K562 (cell line): ENCODE measurements at regions not wholly inside any gene's neighbourhood (a gene's known extent, or its start where the extent isn't known, plus 50 kb on each side); places are given as distances from the start of the nearest gene placed in this dataset.

Source experiments
- ATAC-seq: fragments of 200-7000 bp; cut with Tn5 transposase; 3 replicates; pipeline ENCODE4 v1.9.1; 2020; ENCODE audit warnings: moderate library complexity
- BruUV-seq: library from RNA; stranded (reverse); fragments of 400-500 nt; replicated peaks from 2 replicates; lab custom pipeline; 2021; lab: Mats Ljungman, UMichigan
- CTCF ChIA-PET: fragments of 300-600 bp; formaldehyde crosslinking; extraction: SDS; loops from one replicate; lab custom pipeline; 2021; ENCODE audit warnings: low intra/inter-chr PET ratio; lab: Yijun Ruan, JAX
- POLR2A ChIA-PET: fragments of 300-600, 350-650 bp; sonication (Branson Sonifier 250); formaldehyde crosslinking; extraction: SDS; loops from one replicate; lab custom pipeline; 2021; ENCODE audit warnings: antibody characterized with exemption, inconsistent platforms; lab: Yijun Ruan, JAX
- DNase-seq, 4 experiments: peaks; one replicate each; pipeline versions ENCODE4 v3.0.0 to v3.0.0-alpha.2; 2011 to 2018; ENCODE audit warnings: low spot score in 3 of 4, mixed read lengths in 3 of 4; ENCODE audit errors: extremely low read depth in 1 of 4
- FAIRE-seq: peaks from 2 replicates; lab custom pipeline; 2011; peaks lifted over from hg19 to GRCh38; lab: Jason Lieb, UNC
- H2AFZ ChIP-seq: 2 replicates; pipeline ENCODE4 v1.6.0; 2011; ENCODE audit warnings: low read depth, low read length, control low read depth, inconsistent platforms
- H3K27ac ChIP-seq: fragments of 200-600 bp; 3 replicates; pipeline ENCODE4 v1.8.0; 2011; ENCODE audit warnings: low read depth, mild to moderate bottlenecking, control low read depth, inconsistent platforms, low read length, moderate library complexity, mixed read lengths; ENCODE audit errors: extremely low read depth
- H3K27me3 ChIP-seq, 2 experiments: fragments of 300-600 bp in 1 of 2; 2 replicates in 1 of 2; 3 replicates in 1 of 2; pipeline versions ENCODE4 v1.6.0 to v1.8.0; 2011; ENCODE audit warnings: inconsistent platforms in 2 of 2, low read length in 2 of 2, mild to moderate bottlenecking in 1 of 2, mixed read lengths in 1 of 2, moderate library complexity in 1 of 2; ENCODE audit not compliant: control insufficient read depth in 2 of 2, insufficient read depth in 2 of 2
- H3K36me3 ChIP-seq: fragments of 300-600 bp; 3 replicates; pipeline ENCODE4 v1.8.0; 2011; ENCODE audit warnings: mild to moderate bottlenecking, low read length, inconsistent platforms; ENCODE audit not compliant: control insufficient read depth, insufficient read depth
- H3K4me1 ChIP-seq, 2 experiments: fragments of 200-600 bp in 1 of 2; replicated peaks in 1 of 2; 2 replicates in 1 of 2; 3 replicates in 1 of 2; pipeline versions ENCODE4 v1.5.1 to v1.8.0; 2011; ENCODE audit warnings: inconsistent platforms in 2 of 2, low read length in 2 of 2, mild to moderate bottlenecking in 1 of 2, mixed read lengths in 1 of 2, moderate library complexity in 1 of 2; ENCODE audit not compliant: control insufficient read depth in 2 of 2, insufficient read depth in 2 of 2
- H3K4me2 ChIP-seq: 2 replicates; pipeline ENCODE4 v1.6.1; 2011; ENCODE audit warnings: low read length, control low read depth, inconsistent platforms, mixed read lengths; ENCODE audit not compliant: insufficient read depth
- H3K4me3 ChIP-seq: fragments of 200-600 bp; sonication (generic), shearing (Covaris generic); 2 replicates; pipeline ENCODE4 v1.5.1; 2016; ENCODE audit warnings: control low read depth, inconsistent platforms
- H3K79me2 ChIP-seq: fragments of 200-600 bp; 3 replicates; pipeline ENCODE4 v1.8.0; 2011; ENCODE audit warnings: low read length, inconsistent platforms; ENCODE audit not compliant: control insufficient read depth, insufficient read depth
- H3K9ac ChIP-seq, 2 experiments: 2 replicates each; pipeline versions ENCODE4 v1.6.0 to v1.6.1; 2011; ENCODE audit warnings: low read depth in 2 of 2, low read length in 2 of 2, control low read depth in 1 of 2, inconsistent platforms in 1 of 2, mild to moderate bottlenecking in 1 of 2, mixed read lengths in 1 of 2; ENCODE audit not compliant: insufficient read depth in 1 of 2
- H3K9me1 ChIP-seq: one replicate; pipeline ENCODE4 v1.6.0; 2011; ENCODE audit warnings: inconsistent platforms, mild to moderate bottlenecking, low read length, moderate library complexity; ENCODE audit not compliant: control insufficient read depth, insufficient read depth
- H3K9me3 ChIP-seq: replicated peaks from 2 replicates; pipeline ENCODE4 v1.5.1; 2011; ENCODE audit warnings: low read depth, low read length, inconsistent platforms; ENCODE audit not compliant: control insufficient read depth, insufficient read depth
- H4K20me1 ChIP-seq: replicated peaks from 2 replicates; pipeline ENCODE4 v1.6.1; 2011; ENCODE audit warnings: low read length, inconsistent platforms, mixed read lengths; ENCODE audit not compliant: control insufficient read depth, insufficient read depth
- ATF3 ChIP-seq, 2 experiments: fragments of 450-650 bp in 1 of 2; sonication (generic) in 1 of 2; formaldehyde crosslinking in 1 of 2; IDR thresholded peaks in 1 of 2; conservative IDR thresholded peaks in 1 of 2; 2 replicates each; pipeline versions ENCODE4 v1.6.1 to v1.8.1; 2016 to 2023; ENCODE audit warnings: mild to moderate bottlenecking in 2 of 2, moderate library complexity in 2 of 2, inconsistent platforms in 1 of 2, missing genetic modification reagents in 1 of 2
- CBX5 ChIP-seq: IDR thresholded peaks from 2 replicates; pipeline ENCODE4 v1.6.1; 2014; ENCODE audit warnings: low read depth, borderline replicate concordance
- NFE2L1 ChIP-seq: fragments of 450-650 bp; IDR thresholded peaks from 2 replicates; pipeline ENCODE4 v1.6.1; 2016; ENCODE audit warnings: missing genetic modification characterization, low read depth, mild to moderate bottlenecking, missing compliant biosample characterization, moderate library complexity, borderline replicate concordance
- NR1H2 ChIP-seq: sonication (generic); formaldehyde crosslinking; IDR thresholded peaks from 2 replicates; pipeline ENCODE4 v1.4.0; 2020; ENCODE audit warnings: mild to moderate bottlenecking, missing genetic modification reagents
- REST ChIP-seq, 2 experiments: fragments of 450-650 bp; formaldehyde crosslinking in 1 of 2; IDR thresholded peaks; 2 replicates each; pipeline versions ENCODE4 v1.4.0 to v1.6.1; 2014 to 2020; ENCODE audit warnings: mild to moderate bottlenecking in 2 of 2, borderline replicate concordance in 1 of 2, low read depth in 1 of 2
- RFX1 ChIP-seq: fragments of 450-650 bp; IDR thresholded peaks from 2 replicates; pipeline ENCODE4 v1.6.1; 2016; ENCODE audit warnings: mild to moderate bottlenecking, moderate library complexity
- SRF ChIP-seq, 2 experiments: fragments of 250-450, 450-650 bp in 1 of 2; sonication (Bioruptor Pico) in 1 of 2; sonication (generic) in 1 of 2; formaldehyde crosslinking; IDR thresholded peaks; 2 replicates each; pipeline versions ENCODE4 v1.5.0 to v1.5.1; 2020 to 2022; ENCODE audit warnings: mild to moderate bottlenecking in 1 of 2, missing genetic modification reagents in 1 of 2
- ZNF592 ChIP-seq: fragments of 450-650 bp; IDR thresholded peaks from 2 replicates; pipeline ENCODE4 v1.6.1; 2017; ENCODE audit warnings: antibody characterized with exemption, mild to moderate bottlenecking
- WGBS: fragments of 100-300 bp; shearing (Covaris generic); methylation state at CpG from one replicate; pipeline ENCODE4 v1.1.6; 2016; ENCODE audit warnings: low coverage, mixed read lengths; ENCODE audit not compliant: insufficient coverage; ENCODE audit errors: missing lambda C conversion rate; 5-methylcytosine and 5-hydroxymethylcytosine counted together
- in situ Hi-C: fragments of 300-500 bp; cut with MboI; formaldehyde crosslinking; loops from 4 replicates; pipeline ENCODE4 v1.15.0; 2018; ENCODE audit warnings: inconsistent platforms, mixed read lengths
- intact Hi-C: fragments of 100-400 bp; cut with micrococcal nuclease; formaldehyde crosslinking; loops from 2 replicates; pipeline ENCODE4 v1.14.2; 2022

GRCh38 chr7:136698231-136698630 is 170.2 kb upstream of the CHRM2 start:
- intact Hi-C loops = no loop called here
- 2% methylated on average over 3 of the region's 3 CpGs for WGBS
- Histone ChIP-seq H4K20me1 (no peaks in the 10 kb centered on the region), H3K9me1 (no peaks in the 10 kb centered on the region), H3K9ac (no peak overlapping the region), H3K36me3 (no peaks in the 10 kb centered on the region), H3K4me3 (no peak overlapping the region), H2AFZ (no peak overlapping the region), H3K27ac (no peak overlapping the region), H3K4me2 (no peak overlapping the region), H3K27me3 (no peaks in the 10 kb centered on the region), H3K9me3 (no peaks in the 10 kb centered on the region), H3K4me1 (no peaks in the 10 kb centered on the region), H3K79me2 (no peaks in the 10 kb centered on the region)
- no TSS peak for BruUV-seq
- in situ Hi-C loops = no loop called here
- DNase-seq (no peak), FAIRE-seq (no peak), ATAC-seq (no peak)
- ChIA-PET CTCF (no interaction called here), POLR2A (interaction anchor here (0.6 kb wide), 2 partner anchors 290 to 364 kb away, joined by 3 to 4 read pairs; no protein-coding TSS in a partner anchor)
- TF ChIP-seq SRF (CRISPR knock-in tag; IDR thresholded peaks at IDR 0.05) (no peak), RFX1 (no peak), REST (IDR thresholded peaks at IDR 0.05; ENCODE audit: borderline replicate concordance) (no peak), REST (CRISPR knock-in tag; IDR thresholded peaks at IDR 0.05; ENCODE audit: low read depth) (no peak), NFE2L1 (tag) (no peak), ZNF592 (no peak), ATF3 (IDR thresholded peaks at IDR 0.05) (no peak), ATF3 (CRISPR knock-in tag; conservative IDR thresholded peaks at IDR 0.05) (no peak), CBX5 (no peak), NR1H2 (no peak)
